ENCODE measurements at regions not wholly inside any gene's neighbourhood (a gene's known extent, or its start where the extent isn't known, plus 50 kb on each side); places are given as distances from the start of the nearest gene placed in this dataset.

- no peaks in the 10 kb centered on the region for H3K27me3 Mint-ChIP-seq
- H3K9me3 Mint-ChIP-seq = peaks cover 7% of the 10 kb centered on the region
- no peak overlapping the region for H3K27ac Mint-ChIP-seq
- DNase-seq (ENCODE audit: low spot score) (no peak), ATAC-seq (no peak)
- H3K4me3 Mint-ChIP-seq = no peak overlapping the region
- no peaks in the 10 kb centered on the region for H3K36me3 Mint-ChIP-seq
- H3K4me1 Mint-ChIP-seq (ENCODE audit: low read depth in 2 of 2) = no peaks in the 10 kb centered on the region
These were observed 296.8 kb downstream of the TENT5A start for GRCh38 chr6:81455641-81456040.

- no peak overlapping the region for H3K4me3 Mint-ChIP-seq
These were observed 300.7 kb downstream of the TENT5A start for GRCh38 chr6:81451787-81452186.

GRCh38 chr6:81450180-81450579 is 302.3 kb downstream of the TENT5A start:
- peaks cover 2% of the 10 kb centered on the region for H3K9me3 Mint-ChIP-seq
- DNase-seq (ENCODE audit: low spot score) = no peak
- no peaks in the 10 kb centered on the region for H3K27me3 Mint-ChIP-seq

More at GRCh38 chr6:81451787-81452186, 300.7 kb downstream of the TENT5A start:
- no peaks in the 10 kb centered on the region for H3K36me3 Mint-ChIP-seq
- H3K9me3 Mint-ChIP-seq = peaks cover 5% of the 10 kb centered on the region
- no peaks in the 10 kb centered on the region for H3K4me1 Mint-ChIP-seq (ENCODE audit: low read depth in 2 of 2)
- DNase-seq (ENCODE audit: low spot score) (no peak), ATAC-seq (peak in 1 of 2 donors; percentile 82)
- H3K27ac Mint-ChIP-seq = no peak overlapping the region
- H3K27me3 Mint-ChIP-seq = no peaks in the 10 kb centered on the region

GRCh38 chr6:81446509-81446908 is 306.0 kb downstream of the TENT5A start:
- Mint-ChIP-seq H3K36me3 (no peaks in the 10 kb centered on the region), H3K4me1 (ENCODE audit: low read depth in 2 of 2) (no peaks in the 10 kb centered on the region), H3K27ac (no peak overlapping the region), H3K27me3 (no peaks in the 10 kb centered on the region), H3K4me3 (no peak overlapping the region), H3K9me3 (peaks cover 5% of the 10 kb centered on the region)
- no peak for DNase-seq (ENCODE audit: low spot score)
- no peak for ATAC-seq

More at GRCh38 chr6:81450180-81450579, 302.3 kb downstream of the TENT5A start:
- no peak for ATAC-seq
- H3K4me3 Mint-ChIP-seq = no peak overlapping the region
- H3K4me1 Mint-ChIP-seq (ENCODE audit: low read depth in 2 of 2) = no peaks in the 10 kb centered on the region
- H3K36me3 Mint-ChIP-seq = no peaks in the 10 kb centered on the region
- no peak overlapping the region for H3K27ac Mint-ChIP-seq

- no peak overlapping the region for H3K27ac Mint-ChIP-seq
- H3K4me1 Mint-ChIP-seq (ENCODE audit: low read depth in 2 of 2) = no peaks in the 10 kb centered on the region
These were observed 313.1 kb downstream of the TENT5A start for GRCh38 chr6:81439417-81439816.

GRCh38 chr6:81436990-81437389 is 315.5 kb downstream of the TENT5A start:
- Mint-ChIP-seq H3K9me3 (peaks cover 17% of the 10 kb centered on the region), H3K36me3 (peaks cover 12% of the 10 kb centered on the region), H3K4me3 (no peak overlapping the region), H3K27ac (no peak overlapping the region), H3K27me3 (no peaks in the 10 kb centered on the region), H3K4me1 (ENCODE audit: low read depth in 2 of 2) (no peaks in the 10 kb centered on the region)
- ATAC-seq (no peak), DNase-seq (ENCODE audit: low spot score) (no peak)

More at GRCh38 chr6:81439417-81439816, 313.1 kb downstream of the TENT5A start:
- Mint-ChIP-seq H3K36me3 (peaks cover 12% of the 10 kb centered on the region), H3K4me3 (no peak overlapping the region), H3K9me3 (peaks cover 17% of the 10 kb centered on the region), H3K27me3 (no peaks in the 10 kb centered on the region)
- no peak for ATAC-seq
- no peak for DNase-seq (ENCODE audit: low spot score)

- Mint-ChIP-seq H3K27me3 (no peaks in the 10 kb centered on the region), H3K9me3 (peaks cover 9% of the 10 kb centered on the region), H3K27ac (no peak overlapping the region), H3K4me3 (no peak overlapping the region), H3K4me1 (ENCODE audit: low read depth in 2 of 2) (no peaks in the 10 kb centered on the region), H3K36me3 (no peaks in the 10 kb centered on the region)
- ATAC-seq (no peak), DNase-seq (ENCODE audit: low spot score) (no peak)
These were observed 339.2 kb downstream of the TENT5A start for GRCh38 chr6:81413306-81413705.

- H3K36me3 Mint-ChIP-seq = no peaks in the 10 kb centered on the region
- ATAC-seq = no peak
- no peaks in the 10 kb centered on the region for H3K27me3 Mint-ChIP-seq
- DNase-seq (ENCODE audit: low spot score) = no peak
- H3K27ac Mint-ChIP-seq = no peak overlapping the region
- H3K4me3 Mint-ChIP-seq = no peak overlapping the region
- peaks cover 4% of the 10 kb centered on the region for H3K9me3 Mint-ChIP-seq
- H3K4me1 Mint-ChIP-seq (ENCODE audit: low read depth in 2 of 2) = no peaks in the 10 kb centered on the region
These were observed 350.4 kb downstream of the TENT5A start for GRCh38 chr6:81401970-81402690.

- DNase-seq (ENCODE audit: low spot score) (no peak), ATAC-seq (no peak)
- H3K4me1 Mint-ChIP-seq (ENCODE audit: low read depth in 2 of 2) = no peaks in the 10 kb centered on the region
- H3K36me3 Mint-ChIP-seq = no peaks in the 10 kb centered on the region
- H3K9me3 Mint-ChIP-seq = peaks cover 16% of the 10 kb centered on the region
- H3K27ac Mint-ChIP-seq = no peak overlapping the region
- H3K4me3 Mint-ChIP-seq = no peak overlapping the region
- H3K27me3 Mint-ChIP-seq = no peaks in the 10 kb centered on the region
These were observed 355.6 kb downstream of the TENT5A start for GRCh38 chr6:81396916-81397315.

- H3K9me3 Mint-ChIP-seq = peaks cover 20% of the 10 kb centered on the region
- DNase-seq (ENCODE audit: low spot score) (no peak), ATAC-seq (no peak)
- H3K27ac Mint-ChIP-seq = no peak overlapping the region
- H3K27me3 Mint-ChIP-seq = no peaks in the 10 kb centered on the region
- H3K4me3 Mint-ChIP-seq = no peak overlapping the region
- H3K36me3 Mint-ChIP-seq = peaks cover 7% of the 10 kb centered on the region
- no peaks in the 10 kb centered on the region for H3K4me1 Mint-ChIP-seq (ENCODE audit: low read depth in 2 of 2)
These were observed 365.3 kb downstream of the TENT5A start for GRCh38 chr6:81387163-81387562.

GRCh38 chr6:81384921-81385320 is 367.6 kb downstream of the TENT5A start:
- no peaks in the 10 kb centered on the region for H3K36me3 Mint-ChIP-seq
- H3K27ac Mint-ChIP-seq = no peak overlapping the region
- H3K4me3 Mint-ChIP-seq = no peak overlapping the region
- DNase-seq (ENCODE audit: low spot score) (no peak), ATAC-seq (no peak)
- no peaks in the 10 kb centered on the region for H3K27me3 Mint-ChIP-seq
- H3K9me3 Mint-ChIP-seq = peaks cover 13% of the 10 kb centered on the region
- H3K4me1 Mint-ChIP-seq (ENCODE audit: low read depth in 2 of 2) = no peaks in the 10 kb centered on the region

- no peaks in the 10 kb centered on the region for H3K27me3 Mint-ChIP-seq
- ATAC-seq (no peak), DNase-seq (ENCODE audit: low spot score) (no peak)
- no peaks in the 10 kb centered on the region for H3K36me3 Mint-ChIP-seq
- no peaks in the 10 kb centered on the region for H3K4me1 Mint-ChIP-seq (ENCODE audit: low read depth in 2 of 2)
- no peak overlapping the region for H3K4me3 Mint-ChIP-seq
- H3K27ac Mint-ChIP-seq = no peak overlapping the region
- H3K9me3 Mint-ChIP-seq = peaks cover 20% of the 10 kb centered on the region
These were observed 369.0 kb downstream of the TENT5A start for GRCh38 chr6:81383472-81383871.

GRCh38 chr6:81382852-81383251 is 369.6 kb downstream of the TENT5A start:
- Mint-ChIP-seq H3K27ac (no peak overlapping the region), H3K36me3 (no peaks in the 10 kb centered on the region), H3K4me1 (ENCODE audit: low read depth in 2 of 2) (no peaks in the 10 kb centered on the region), H3K9me3 (peaks cover 26% of the 10 kb centered on the region), H3K4me3 (no peak overlapping the region), H3K27me3 (no peaks in the 10 kb centered on the region)
- no peak for ATAC-seq
- no peak for DNase-seq (ENCODE audit: low spot score)

GRCh38 chr6:81381382-81381916 is 371.0 kb downstream of the TENT5A start:
- Mint-ChIP-seq H3K36me3 (no peaks in the 10 kb centered on the region), H3K4me3 (no peak overlapping the region), H3K4me1 (ENCODE audit: low read depth in 2 of 2) (no peaks in the 10 kb centered on the region), H3K27me3 (no peaks in the 10 kb centered on the region), H3K9me3 (peaks cover 26% of the 10 kb centered on the region), H3K27ac (no peak overlapping the region)
- DNase-seq (ENCODE audit: low spot score) (no peak), ATAC-seq (no peak)
